GM12878 (cell line): ENCODE measurements at regions not wholly inside any gene's neighbourhood (a gene's known extent, or its start where the extent isn't known, plus 50 kb on each side); places are given as distances from the start of the nearest gene placed in this dataset.

Source experiments
- ATF3 ChIP-seq: IDR thresholded peaks from 2 replicates; pipeline ENCODE4 v1.6.1; 2011; ENCODE audit warnings: low read depth, mild to moderate bottlenecking, low read length, moderate library complexity, borderline replicate concordance; ENCODE audit errors: extremely low read depth
- BCL11A ChIP-seq: IDR thresholded peaks from 2 replicates; pipeline ENCODE4 v1.6.1; 2011; ENCODE audit warnings: low read depth, low read length
- CBFB ChIP-seq: IDR thresholded peaks from 2 replicates; pipeline ENCODE4 v1.6.1; 2016; ENCODE audit warnings: antibody characterized with exemption, low read depth
- CTCF ChIP-seq, 3 experiments: IDR thresholded peaks in 2 of 3; conservative IDR thresholded peaks in 1 of 3; 2 replicates each; pipeline ENCODE4 v1.5.1; 2011; ENCODE audit warnings: low read depth in 3 of 3, low read length in 3 of 3, mild to moderate bottlenecking in 3 of 3, control low read depth in 2 of 3, moderate library complexity in 2 of 3, inconsistent platforms in 1 of 3, mixed read lengths in 1 of 3; ENCODE audit not compliant: control insufficient read depth in 2 of 3, insufficient read depth in 1 of 3; ENCODE audit errors: extremely low read depth in 1 of 3
- EP300 ChIP-seq, 2 experiments: fragments of 150-350 bp in 1 of 2; IDR thresholded peaks; 2 replicates each; pipeline ENCODE4 v1.6.1; 2011 to 2012; ENCODE audit warnings: low read depth in 2 of 2, low read length in 2 of 2, borderline replicate concordance in 1 of 2, improper control_type of control experiment in 1 of 2, inconsistent platforms in 1 of 2; ENCODE audit not compliant: control insufficient read depth in 1 of 2
- EZH2 ChIP-seq: IDR thresholded peaks from 2 replicates; pipeline ENCODE4 v1.6.1; 2012; ENCODE audit warnings: low read depth, mild to moderate bottlenecking, control low read depth, inconsistent platforms, low read length, borderline replicate concordance; ENCODE audit not compliant: control insufficient read depth
- JUNB ChIP-seq: IDR thresholded peaks from 2 replicates; pipeline ENCODE4 v1.6.1; 2016; ENCODE audit warnings: antibody characterized with exemption, mild to moderate bottlenecking
- NFYB ChIP-seq: IDR thresholded peaks from 2 replicates; pipeline ENCODE4 v1.6.1; 2011; ENCODE audit warnings: low read depth, mild to moderate bottlenecking, low read length, improper control_type of control experiment, moderate library complexity; ENCODE audit not compliant: insufficient read depth
- NR2C1 ChIP-seq: fragments of 450-650 bp; IDR thresholded peaks from 2 replicates; pipeline ENCODE4 v1.6.1; 2017; ENCODE audit warnings: antibody characterized with exemption, mild to moderate bottlenecking, moderate library complexity
- SIN3A ChIP-seq: IDR thresholded peaks from 2 replicates; pipeline ENCODE4 v1.6.1; 2012; ENCODE audit warnings: low read depth, low read length, improper control_type of control experiment
- SP1 ChIP-seq: IDR thresholded peaks from one replicate; pipeline ENCODE4 v1.6.1; 2011; ENCODE audit warnings: low read depth, low read length
- SUZ12 ChIP-seq: fragments of 200-600 bp; sonication (generic); IDR thresholded peaks from one replicate; pipeline ENCODE4 v1.6.1; 2018; ENCODE audit warnings: antibody characterized with exemption, mild to moderate bottlenecking; ENCODE audit not compliant: unreplicated experiment
- YBX1 ChIP-seq: fragments of 450-650 bp; IDR thresholded peaks from 2 replicates; pipeline ENCODE4 v1.6.1; 2016; ENCODE audit warnings: antibody characterized with exemption

GRCh38 chr18:47485221-47485797 is 233.8 kb upstream of the SKOR2 start:
- TF ChIP-seq ATF3: no peak
- TF ChIP-seq YBX1: no peak
- TF ChIP-seq NFYB: no peak
- no peak for TF ChIP-seq CTCF (IDR thresholded peaks at IDR 0.05 in 2 of 3, conservative IDR thresholded peaks at IDR 0.05 in 1 of 3; ENCODE audit: control insufficient read depth in 2 of 3, extremely low read depth in 1 of 3, insufficient read depth in 1 of 3, low read depth in 3 of 3, low read length in 3 of 3)
- no peak for TF ChIP-seq EZH2
- no peak for TF ChIP-seq NR2C1
- no peak for TF ChIP-seq JUNB
- TF ChIP-seq SIN3A: no peak
- no peak for TF ChIP-seq SUZ12
- no peak for TF ChIP-seq EP300 (IDR thresholded peaks at IDR 0.05; ENCODE audit: borderline replicate concordance in 1 of 2, control insufficient read depth in 1 of 2, low read depth in 2 of 2, low read length in 2 of 2)
- TF ChIP-seq SP1: no peak
- TF ChIP-seq CBFB: no peak
- no peak for TF ChIP-seq BCL11A
